ENCODE measurements at regions not wholly inside any gene's neighbourhood (a gene's known extent, or its start where the extent isn't known, plus 50 kb on each side); places are given as distances from the start of the nearest gene placed in this dataset.
A peak's percentile ranks its signal among the peaks of the same experiment; 100 is the strongest.

- TF ChIP-seq EZH2 (IDR thresholded peaks at IDR 0.05; ENCODE audit: insufficient read depth, low read length) (no peak), CTCF (IDR thresholded peaks at IDR 0.05; ENCODE audit: insufficient read depth, low read depth, low read length) (no peak)
- no peak for FAIRE-seq
- no peak overlapping the region for H3K27ac Mint-ChIP-seq (ENCODE audit: unreplicated experiment)
These were observed 60.4 kb upstream of the TNFAIP8L3 start for GRCh38 chr15:51155016-51155580.

More at GRCh38 chr15:51155016-51155580, 60.4 kb upstream of the TNFAIP8L3 start:
- Mint-ChIP-seq H3K27me3 (ENCODE audit: low read depth, unreplicated experiment) (peaks cover 24% of the 10 kb centered on the region), H3K9me3 (ENCODE audit: unreplicated experiment) (peaks cover 11% of the 10 kb centered on the region), H3K4me1 (ENCODE audit: low read depth, unreplicated experiment) (peaks cover 2% of the 10 kb centered on the region), H3K36me3 (ENCODE audit: low read depth, unreplicated experiment) (no peaks in the 10 kb centered on the region), H3K4me3 (ENCODE audit: unreplicated experiment) (no peak overlapping the region)
- no peaks in the 10 kb centered on the region for H3K36me3 ChIP-seq (ENCODE audit: insufficient read depth, low read length)
- no peaks in the 10 kb centered on the region for H4K20me1 ChIP-seq (ENCODE audit: insufficient read depth, low read length)
- H3K4me2 ChIP-seq (ENCODE audit: low read length) = no peak overlapping the region
- no peaks in the 10 kb centered on the region for H3K79me2 ChIP-seq (ENCODE audit: insufficient read depth, low read length)
- peaks cover 4% of the 10 kb centered on the region for H3K27me3 ChIP-seq (ENCODE audit: insufficient read depth, low read length)
- H3K4me3 ChIP-seq (ENCODE audit: insufficient read depth, low read depth, low read length) = no peak overlapping the region
- no peaks in the 10 kb centered on the region for H3K4me1 ChIP-seq (ENCODE audit: insufficient read depth, low read length)
- no peak overlapping the region for H3K9ac ChIP-seq (ENCODE audit: low read length)
- H2AFZ ChIP-seq (ENCODE audit: low read depth, low read length) = no peak overlapping the region
- peak; percentile 11 for DNase-seq (ENCODE audit: low read depth)
- H3K9me3 ChIP-seq (ENCODE audit: insufficient read depth, low read depth, low read length) = no peaks in the 10 kb centered on the region
- no peak overlapping the region for H3K27ac ChIP-seq (ENCODE audit: low read depth, low read length)

Data from astrocyte (in vitro differentiated cells and primary cell).